Inferior parietal cortex (tissue), 1 donor: ENCODE measurements at regions not wholly inside any gene's neighbourhood (a gene's known extent, or its start where the extent isn't known, plus 50 kb on each side); places are given as distances from the start of the nearest gene placed in this dataset.
"Not testable (repeated sequence)": the region's sequence is repeated elsewhere in the genome, so short reads cannot be mapped to it uniquely, and the experiment has no call there.

Source experiments
- DNase-seq: peaks from one replicate; pipeline ENCODE4 v3.0.0-alpha.2; 2016; ENCODE audit errors: extremely low spot score

- DNase-seq = no peak
Observed at GRCh38 chr10:21463436-21463835, 62.0 kb downstream of the SKIDA1 start.

- no peak for DNase-seq
Observed at GRCh38 chr10:21458126-21458871, 67.2 kb downstream of the SKIDA1 start.

DNA sequence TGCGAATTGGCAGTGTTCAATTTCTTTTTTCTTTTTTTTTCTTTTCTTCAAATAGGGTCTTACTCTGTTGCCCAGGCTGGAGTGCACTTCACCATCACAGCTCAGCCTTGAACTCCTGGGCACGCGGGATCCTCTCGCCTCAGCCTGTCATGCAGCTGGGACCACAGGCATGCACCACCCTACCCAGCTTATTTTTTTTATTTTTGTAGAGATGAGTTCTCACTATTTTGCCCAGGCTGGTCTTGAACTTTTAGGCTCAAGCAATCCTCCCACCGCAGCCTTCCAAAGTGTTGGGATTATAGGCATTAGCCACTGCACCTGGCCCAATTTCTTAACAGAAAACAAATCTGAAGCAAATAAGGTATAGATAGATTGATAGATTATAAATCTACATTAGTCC is 69.3 kb downstream of the SKIDA1 start:
- DNase-seq = no peak

GRCh38 chr10:21452203-21452602 is 73.3 kb downstream of the SKIDA1 start:
- no peak for DNase-seq

DNA sequence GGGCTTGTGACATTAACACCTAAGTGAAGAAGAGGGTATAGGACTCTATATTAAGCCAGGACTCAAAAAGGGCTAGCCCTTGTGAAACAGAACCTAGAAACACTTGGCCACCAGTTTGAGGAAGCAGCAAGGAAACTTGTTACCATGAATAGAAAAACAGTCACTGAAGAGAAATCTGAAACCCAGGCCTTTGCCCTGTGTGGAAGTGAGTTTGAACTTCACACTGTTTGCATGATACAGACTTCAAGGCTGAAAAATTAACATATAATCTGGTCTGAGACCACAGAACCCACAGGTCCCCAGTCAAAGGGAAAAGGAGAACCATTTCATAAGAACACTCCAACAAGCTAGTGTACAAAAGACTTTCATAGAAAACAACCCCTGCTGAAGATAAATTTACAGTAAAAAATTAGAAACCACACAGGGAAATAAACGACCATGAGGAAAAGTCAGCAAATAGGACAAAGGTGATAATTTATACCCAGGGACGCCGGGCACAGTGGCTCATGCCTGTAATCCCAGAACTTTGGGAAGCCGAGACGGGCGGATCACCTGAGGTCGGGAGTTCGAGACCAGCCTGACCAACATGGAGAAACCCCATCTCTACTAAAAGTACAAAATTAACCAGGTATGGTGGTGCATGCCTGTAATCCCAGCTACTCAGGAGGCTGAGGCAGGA is 76.1 kb downstream of the SKIDA1 start:
- no peak for DNase-seq

- no peak for DNase-seq
Observed at GRCh38 chr10:21445163-21445562, 80.3 kb downstream of the SKIDA1 start.

DNA sequence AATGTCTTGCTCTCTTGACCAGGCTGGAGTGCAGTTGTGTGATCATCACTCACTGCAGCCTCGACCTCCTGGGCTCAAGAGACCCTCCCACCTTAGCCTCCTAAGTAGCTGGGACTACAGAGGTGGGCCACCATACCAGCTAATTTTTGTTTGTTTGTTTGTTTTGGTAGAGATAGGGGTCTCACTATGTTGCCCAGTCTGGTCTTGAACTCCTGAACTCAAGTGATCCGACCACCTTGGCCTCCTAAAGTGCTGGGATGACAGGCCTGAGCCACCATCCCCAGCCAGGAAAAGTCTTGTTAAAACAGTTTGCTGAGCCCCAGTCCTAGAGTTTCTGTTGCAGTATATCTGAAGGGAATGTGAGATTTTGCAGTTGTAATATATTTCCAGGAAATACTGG is 83.9 kb downstream of the SKIDA1 start:
- DNase-seq = no peak

DNA sequence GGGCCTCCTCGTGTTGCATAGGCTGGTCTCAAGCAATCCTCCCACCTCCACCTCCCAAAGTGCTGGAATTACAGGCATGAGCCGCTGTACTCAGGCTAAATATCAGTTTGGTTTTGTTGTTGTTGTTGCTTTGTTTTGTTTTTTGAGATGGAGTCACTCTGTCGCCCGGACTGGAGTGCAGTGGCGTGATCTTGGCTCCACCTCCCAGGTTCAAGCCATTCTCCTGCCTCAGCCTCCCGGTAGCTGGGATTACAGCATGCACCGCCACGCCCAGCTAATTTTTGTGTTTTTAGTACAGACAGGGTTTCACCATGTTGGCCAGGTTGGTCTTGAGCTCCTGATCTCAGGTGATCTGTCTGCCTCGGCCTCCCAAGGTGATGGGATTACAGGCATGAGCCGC is 86.6 kb downstream of the SKIDA1 start:
- not testable (repeated sequence) for DNase-seq

- no peak for DNase-seq
Observed at GRCh38 chr10:21437770-21438382, 87.6 kb downstream of the SKIDA1 start.

GRCh38 chr10:21432266-21432665 is 93.2 kb downstream of the SKIDA1 start:
- no peak for DNase-seq

- DNase-seq = no peak
Observed at GRCh38 chr10:21431799-21432198, 93.7 kb downstream of the SKIDA1 start.

GRCh38 chr10:21427804-21428481 is 97.5 kb downstream of the SKIDA1 start:
- no peak for DNase-seq

DNA sequence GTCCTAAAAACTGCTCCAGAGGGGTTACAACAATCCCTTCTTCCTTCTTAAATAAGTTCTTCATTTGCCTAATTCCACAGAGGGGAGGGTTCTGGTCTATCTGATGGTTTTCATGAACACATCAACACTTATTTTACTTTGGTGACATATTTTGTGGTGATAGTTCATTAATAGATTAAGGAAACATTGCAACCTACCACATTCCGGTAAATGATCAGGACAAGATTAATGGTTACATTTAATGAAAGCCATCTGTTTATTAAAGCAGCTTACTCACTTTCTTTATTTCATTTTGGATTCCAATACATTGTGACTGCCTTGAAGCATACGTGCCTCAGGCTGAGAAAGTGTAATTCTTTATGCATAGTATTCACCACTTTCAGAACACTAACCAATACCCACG is 101.0 kb downstream of the SKIDA1 start:
- no peak for DNase-seq

DNA sequence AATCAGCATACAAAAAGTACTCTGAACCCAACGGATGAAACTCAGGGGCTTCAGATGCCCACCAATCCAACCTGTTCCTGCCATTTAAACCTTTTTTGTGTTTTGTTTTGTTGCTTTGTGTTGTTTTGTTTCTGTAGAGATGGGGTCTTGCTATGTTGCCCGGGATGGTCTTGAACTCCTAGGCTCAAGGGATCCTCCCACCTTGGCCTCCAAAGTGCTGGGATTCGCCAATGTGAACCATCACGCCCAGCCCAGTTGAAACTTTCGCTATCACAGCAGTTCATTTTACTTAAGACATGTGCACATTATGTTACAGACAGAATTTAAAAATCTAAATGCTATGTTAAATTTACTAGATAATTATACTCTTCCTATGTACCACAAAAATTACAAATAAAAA is 101.6 kb downstream of the SKIDA1 start:
- no peak for DNase-seq

GRCh38 chr10:21423338-21423737 is 102.1 kb downstream of the SKIDA1 start:
- no peak for DNase-seq

DNA sequence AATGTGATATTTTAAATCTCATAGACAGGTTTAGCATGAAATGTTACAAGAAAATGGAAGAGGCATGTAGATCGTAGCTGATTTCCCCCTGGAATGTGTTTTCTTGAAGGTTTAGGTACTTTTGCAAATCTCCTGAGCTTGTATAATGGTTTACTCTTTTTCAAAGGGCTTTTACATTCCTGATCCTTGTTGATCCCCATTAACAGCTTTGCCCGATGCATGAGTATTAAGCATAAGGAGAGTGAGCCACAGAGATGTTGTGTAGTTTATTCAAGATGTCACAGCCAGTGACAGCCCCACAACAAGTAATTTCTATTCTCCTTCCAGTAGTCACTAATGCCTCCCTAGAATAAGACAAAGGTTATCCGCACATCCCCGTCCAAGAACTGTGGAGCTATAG is 103.7 kb downstream of the SKIDA1 start:
- no peak for DNase-seq

DNA sequence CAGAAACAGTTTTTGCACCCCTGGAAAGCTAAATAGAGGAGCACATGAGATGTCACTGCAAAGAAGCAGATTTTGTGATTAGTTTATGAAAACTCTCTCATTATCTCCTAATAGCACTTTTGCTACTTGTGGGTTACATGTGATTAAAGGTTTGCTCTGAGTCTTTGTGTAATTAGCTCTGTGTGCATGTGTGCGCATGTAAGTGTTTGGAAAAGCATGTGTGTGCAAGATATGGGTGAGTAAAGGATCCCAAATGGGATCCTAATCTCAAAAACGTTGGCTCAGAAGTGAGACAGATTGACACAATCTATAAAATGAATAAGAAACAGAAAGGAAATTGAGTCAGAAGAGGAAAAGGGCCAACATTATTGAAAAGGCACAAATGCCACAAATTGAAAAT is 104.5 kb downstream of the SKIDA1 start:
- no peak for DNase-seq

DNA sequence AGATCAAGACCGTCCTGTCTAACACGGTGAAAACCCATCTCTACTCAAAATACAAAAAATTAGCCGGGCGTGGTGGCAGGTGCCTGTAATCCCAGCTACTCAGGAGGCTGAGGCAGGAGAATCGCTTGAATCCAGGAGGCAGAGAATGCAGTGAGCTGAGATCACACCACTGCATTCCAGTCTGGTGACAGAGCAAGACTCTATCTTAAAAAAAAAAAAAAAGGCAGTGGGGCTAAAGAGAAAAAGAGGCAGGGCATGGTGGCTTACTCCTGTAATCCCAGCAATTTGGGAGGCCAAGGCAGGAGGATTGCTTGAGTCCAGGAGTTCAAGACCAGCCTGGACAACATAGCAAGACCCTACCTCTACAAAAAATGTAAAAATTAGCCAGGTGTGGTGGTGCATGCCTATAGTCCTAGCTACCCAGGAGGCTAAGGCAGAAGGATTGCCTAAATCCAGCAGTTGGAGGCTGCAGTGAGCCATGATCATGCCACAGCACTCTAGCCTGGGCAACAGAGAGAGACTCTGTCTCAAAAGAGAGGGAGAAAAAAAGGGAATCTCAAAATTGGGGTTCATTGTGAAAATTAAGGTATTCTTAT is 106.4 kb downstream of the SKIDA1 start:
- not testable (repeated sequence) for DNase-seq

DNA sequence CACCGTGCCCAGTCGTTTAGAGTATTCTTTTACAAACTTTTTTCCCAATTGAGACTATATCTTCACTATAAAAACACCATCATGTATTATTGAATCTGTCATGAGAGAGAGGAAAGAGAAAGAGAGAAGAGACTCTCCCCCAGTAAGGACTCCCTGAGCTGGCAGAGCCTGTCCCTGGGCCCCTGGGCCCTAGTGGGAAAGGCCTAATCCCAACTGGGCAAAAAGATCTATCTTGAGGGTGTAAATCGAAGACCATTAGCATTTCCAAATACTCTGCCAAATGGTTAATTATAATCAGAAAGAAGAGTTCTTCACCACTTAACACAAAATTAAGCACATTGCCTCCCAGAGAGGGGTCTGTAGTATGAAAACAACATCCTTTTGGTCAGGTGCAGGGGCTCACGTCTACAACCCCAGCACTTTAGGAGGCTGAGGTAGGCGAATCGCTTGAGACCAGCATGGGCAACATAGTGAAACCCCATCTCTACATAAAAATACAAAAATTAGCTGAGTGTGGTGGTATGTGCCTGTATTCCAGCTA is 108.2 kb downstream of the SKIDA1 start:
- no peak for DNase-seq

DNA sequence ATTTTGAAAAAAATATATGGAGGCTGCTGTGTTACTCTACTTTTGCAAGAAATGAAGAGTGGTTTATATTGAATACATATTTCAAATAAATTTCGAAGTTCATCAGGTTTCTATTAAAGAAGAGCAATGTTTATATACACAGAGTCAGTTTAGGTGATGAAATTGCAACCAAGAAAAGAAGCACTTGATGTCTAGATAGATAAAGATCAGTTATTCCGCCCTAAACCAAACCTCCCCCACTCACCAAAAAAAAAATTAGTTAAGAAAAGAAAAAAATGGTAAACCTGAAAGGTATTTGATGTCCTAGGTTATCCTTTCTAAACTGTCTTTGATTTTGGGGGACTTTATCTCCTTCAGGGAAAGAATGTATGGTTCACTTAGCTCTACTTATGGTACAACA is 111.8 kb downstream of the SKIDA1 start:
- DNase-seq = no peak

GRCh38 chr10:21413268-21413667 is 112.2 kb downstream of the SKIDA1 start:
- DNase-seq = no peak
